NCI-H345 (cell line): ENCODE measurements at regions not wholly inside any gene's neighbourhood (a gene's known extent, or its start where the extent isn't known, plus 50 kb on each side); places are given as distances from the start of the nearest gene placed in this dataset.

Experiments used
- DNase-seq: peaks from one replicate; lab custom pipeline; 2025; lab: John Stamatoyannopoulos, UW

- no peak for DNase-seq
Measured at GRCh38 chr12:34344851-34345522, 322.7 kb downstream of the ALG10 start.

GRCh38 chr12:34345801-34346200, 323.5 kb downstream of the ALG10 start:
- DNase-seq: peak; percentile 38

- DNase-seq: no peak
Measured at GRCh38 chr12:34346372-34347034, 324.2 kb downstream of the ALG10 start.

GRCh38 chr12:34347367-34347766, 325.1 kb downstream of the ALG10 start:
- DNase-seq: no peak

GRCh38 chr12:34348064-34348463, 325.8 kb downstream of the ALG10 start:
- no peak for DNase-seq

DNA sequence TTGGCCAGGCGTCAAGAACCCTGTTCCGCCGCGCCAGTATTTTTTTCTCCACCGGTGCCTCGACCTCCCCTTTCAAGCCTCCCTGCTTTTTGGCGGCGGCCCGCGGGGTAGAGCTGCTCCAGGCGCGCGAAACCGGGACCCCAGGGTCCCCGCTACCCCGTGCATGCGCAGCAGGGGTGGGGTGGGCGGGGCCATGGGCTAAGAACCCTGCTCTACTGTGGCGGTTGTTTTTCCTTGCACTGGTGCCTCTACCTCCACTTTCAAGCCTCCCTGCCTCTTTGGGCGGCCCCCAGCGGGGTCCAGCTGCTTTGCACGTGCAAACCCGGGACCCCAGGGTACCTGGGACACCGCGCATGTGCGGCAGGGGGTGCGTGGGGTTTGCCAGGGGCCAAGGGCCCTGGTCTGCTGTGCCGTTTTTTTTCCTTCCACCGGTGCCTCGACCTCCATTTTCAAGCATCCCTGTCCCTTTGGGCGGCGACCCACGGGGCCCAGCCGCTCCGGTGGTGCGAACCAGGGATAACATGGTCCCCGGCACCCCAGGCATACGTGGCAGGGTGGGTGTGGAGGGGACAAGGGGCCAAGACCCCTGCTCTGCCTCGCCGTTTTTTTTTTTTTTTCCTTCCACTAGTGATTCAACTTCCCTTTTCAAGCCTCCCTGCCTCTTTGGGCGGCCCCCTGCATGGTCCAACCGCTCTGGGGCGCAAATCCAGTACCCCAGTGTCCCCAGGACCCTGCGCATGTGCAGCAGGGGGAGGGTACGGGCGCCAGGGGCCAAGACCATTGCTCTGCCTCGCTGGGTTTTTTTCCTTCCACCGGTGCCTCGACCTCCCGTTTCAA, 326.8 kb downstream of the ALG10 start:
- DNase-seq: no peak

- no peak for DNase-seq
Measured at GRCh38 chr12:34349673-34349961, 327.3 kb downstream of the ALG10 start.

DNA sequence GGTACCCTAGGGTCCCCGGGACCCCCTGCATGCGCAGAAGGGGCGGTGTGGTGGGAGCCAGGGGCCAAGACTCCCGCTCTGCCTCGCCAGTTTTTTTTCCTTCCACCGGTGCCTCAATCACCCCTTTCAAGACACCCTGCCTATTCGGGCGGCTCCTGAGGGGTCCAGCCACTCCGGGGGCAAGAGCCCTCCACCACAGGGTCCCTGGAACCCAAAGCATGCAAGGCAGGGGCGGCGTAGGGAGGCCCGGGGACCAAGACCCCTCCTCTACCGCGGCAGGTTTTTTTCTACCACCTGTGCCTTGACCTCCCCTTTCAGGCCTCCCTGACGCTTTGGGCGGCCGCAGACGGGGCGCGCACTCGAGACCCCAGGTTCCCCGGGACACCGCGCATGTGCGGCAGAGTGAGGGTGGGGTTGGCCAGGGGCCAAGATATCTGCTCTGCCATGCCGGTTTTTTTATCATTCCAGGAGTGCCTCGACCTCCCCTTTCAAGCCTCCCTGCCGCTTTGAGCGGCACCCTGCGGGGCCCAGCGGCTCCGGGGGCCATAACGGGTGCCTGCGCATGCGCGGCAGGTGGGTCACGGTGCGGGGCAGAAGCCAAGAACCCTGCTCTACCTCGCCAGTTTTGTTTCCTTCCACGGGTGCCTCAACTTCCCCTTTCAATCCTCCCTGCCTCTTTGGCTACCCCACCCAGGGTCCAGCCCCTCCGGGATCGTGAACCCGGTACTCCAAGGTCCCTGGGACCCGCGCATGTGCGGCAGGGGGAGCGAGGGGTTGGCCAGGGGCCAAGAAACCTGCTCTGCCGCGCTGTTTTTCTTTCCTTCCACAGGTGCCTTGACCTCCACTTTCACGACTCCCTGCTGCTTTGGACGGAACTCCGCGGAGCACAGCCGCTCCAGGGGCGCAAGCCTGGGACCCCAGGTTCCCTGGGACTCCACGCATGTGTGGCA, 328.1 kb downstream of the ALG10 start:
- DNase-seq: no peak

DNA sequence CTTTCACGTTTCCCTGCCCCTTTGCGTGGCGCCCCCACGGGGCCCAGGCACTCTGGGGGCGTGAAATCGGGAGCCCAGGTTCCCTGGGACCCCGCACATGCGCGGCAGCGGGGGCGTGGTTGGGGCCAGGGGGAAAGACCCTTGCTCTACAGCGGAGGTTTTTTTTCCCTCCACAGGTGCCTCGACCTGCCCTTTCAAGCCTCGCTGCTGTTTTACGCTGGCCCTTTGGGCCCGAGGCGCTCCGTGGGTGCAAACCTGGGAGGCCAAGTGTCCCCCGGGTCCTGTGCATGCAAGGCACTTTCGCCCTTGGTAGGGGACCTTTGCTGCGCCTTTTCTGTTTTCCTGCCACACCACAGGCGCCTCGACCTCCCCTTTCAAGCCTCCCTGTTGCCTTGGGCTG, 329.8 kb downstream of the ALG10 start:
- DNase-seq: no peak

DNA sequence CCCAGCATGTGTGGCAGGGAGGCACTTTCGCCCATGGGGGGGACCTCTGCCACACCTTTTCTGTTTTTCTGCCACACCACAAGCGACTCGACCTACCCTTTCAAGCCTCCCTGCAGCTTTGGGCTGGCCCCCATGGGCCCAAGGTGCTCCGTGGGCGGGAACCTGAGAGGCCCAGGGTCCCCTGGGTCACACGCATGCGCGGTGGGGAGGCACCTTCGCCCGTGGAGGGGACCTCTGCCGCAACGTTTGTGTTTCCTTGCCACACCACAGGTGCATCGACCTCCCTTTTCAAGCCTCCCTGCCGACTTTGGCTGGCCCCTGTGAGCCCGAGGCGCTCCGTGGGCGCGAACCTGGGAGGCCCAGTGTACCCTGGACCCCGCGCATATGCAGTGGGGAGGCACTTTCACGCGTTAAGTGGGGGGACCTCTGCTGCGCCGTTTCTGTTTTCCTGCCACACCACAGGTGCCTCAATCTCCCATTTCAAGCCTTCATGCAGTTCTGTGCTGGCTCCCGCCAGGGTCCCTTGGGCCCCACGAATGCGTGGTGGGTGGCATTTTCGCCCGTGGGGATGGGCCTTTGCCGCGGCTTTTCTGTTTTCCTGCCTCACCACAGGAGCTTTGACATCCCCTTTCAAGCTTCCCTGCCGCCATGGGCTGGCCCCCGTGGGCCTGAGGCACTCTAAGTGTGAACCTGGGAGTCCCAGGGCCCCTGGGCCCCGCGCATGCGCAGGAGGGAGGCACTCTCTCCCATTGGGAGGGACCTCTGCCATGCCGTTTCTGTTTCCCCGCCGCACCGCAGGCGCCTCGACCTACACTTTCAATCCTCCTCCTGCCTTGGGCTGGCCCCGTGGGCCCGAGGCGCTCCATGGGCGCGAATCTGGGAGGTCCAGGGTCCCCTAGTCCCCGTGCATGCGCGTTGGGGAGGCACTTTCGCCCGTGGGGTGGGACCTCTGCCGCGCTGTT, 332.2 kb downstream of the ALG10 start:
- no peak for DNase-seq

- DNase-seq: no peak
Measured at GRCh38 chr12:34356233-34356987, 334.1 kb downstream of the ALG10 start.

- no peak for DNase-seq
Measured at GRCh38 chr12:34357791-34358190, 335.5 kb downstream of the ALG10 start.

DNA sequence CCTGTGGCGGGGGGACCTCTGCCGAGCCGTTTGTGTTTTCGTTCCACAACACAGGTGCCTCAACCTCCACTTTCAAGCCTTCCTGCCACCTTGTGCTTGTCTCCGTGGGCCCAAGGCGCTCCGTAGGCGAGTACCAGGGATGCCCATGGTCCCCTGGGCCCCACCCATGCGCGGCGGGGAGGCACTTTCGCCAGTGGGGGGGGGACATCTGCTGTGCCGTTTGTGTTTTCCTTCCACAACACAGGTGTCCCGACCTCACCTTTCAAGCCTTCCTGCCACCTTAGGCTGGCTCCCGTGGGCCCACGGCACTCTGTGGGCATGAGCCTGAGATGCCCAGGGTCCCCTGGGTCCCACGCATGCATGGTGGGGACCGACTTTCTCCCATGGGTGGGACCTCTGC, 335.9 kb downstream of the ALG10 start:
- DNase-seq: no peak

- DNase-seq: no peak
Measured at GRCh38 chr12:34361721-34362316, 339.5 kb downstream of the ALG10 start.

DNA sequence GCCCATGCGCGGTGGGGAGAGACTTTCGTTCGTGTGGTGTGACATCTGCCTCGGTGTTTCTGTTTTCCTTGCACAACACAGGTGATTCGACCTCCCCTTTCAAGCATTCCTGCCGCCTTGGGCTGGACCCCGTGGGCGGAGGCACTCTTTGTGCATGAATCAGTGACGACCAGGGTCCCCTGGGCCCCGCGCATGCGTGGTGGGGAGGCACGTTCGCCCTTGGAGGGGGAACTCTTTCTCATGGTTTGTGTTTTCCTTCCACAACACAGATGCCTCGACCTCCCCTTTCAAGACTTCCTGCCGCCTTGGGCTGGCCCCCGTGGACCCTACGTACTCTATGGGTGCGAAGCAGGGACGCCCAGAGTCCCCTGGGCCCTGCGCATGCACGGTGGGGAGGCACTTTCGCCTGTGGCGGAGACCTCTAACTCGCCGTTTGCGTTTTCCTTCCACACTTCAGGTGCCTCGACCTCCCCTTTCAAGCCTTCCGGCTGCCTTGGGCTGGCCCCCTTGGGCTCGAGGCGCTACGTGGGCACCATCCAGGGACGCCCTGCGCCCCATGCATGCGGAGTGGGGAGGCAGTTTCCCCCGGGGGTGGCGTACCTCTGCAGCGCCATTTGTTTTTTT, 340.9 kb downstream of the ALG10 start:
- DNase-seq: no peak

- no peak for DNase-seq
Measured at GRCh38 chr12:34368079-34368478, 345.8 kb downstream of the ALG10 start.

- no peak for DNase-seq
Measured at GRCh38 chr12:34371050-34371449, 348.8 kb downstream of the ALG10 start.

DNA sequence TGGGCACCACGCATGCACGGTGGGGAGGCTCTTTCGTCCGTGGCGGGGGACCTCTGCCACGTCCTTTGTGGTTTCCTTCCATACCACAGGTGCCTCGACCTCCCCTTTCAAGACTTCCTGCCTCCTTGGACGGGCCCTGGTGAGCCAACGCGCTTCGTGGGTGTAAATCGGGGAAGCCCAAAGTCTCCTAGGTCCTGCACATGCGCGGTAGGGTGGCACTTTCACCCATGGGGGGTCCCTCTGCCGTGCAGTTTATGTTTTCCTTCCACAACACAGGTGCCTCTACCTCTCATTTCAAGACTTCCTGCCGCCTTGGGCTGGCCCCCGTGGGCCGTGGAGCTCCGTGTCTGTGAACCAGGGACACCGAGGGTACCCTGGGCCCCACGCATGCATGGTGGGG, 349.7 kb downstream of the ALG10 start:
- no peak for DNase-seq

DNA sequence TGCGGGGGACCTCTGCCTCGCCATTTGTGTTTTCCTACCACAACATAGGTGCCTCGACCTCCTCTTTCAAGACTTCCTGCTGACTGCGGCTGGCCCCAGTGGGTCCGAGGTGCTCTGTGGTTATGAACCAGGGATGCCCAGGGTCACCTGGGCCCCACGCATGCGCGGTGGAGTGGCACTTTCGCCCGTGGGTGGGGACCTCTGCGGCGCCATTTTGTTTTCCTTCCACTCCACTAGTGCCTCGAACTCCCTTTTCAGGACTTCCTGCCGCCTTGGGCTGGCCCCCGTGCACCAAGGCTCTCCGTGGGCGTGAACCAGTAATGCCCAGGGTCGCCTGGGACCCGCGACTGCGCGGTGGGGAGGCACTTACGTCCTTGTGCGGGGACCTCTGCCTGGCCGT, 351.6 kb downstream of the ALG10 start:
- no peak for DNase-seq
